Body of pancreas (tissue), 4 donors: ENCODE measurements at regions not wholly inside any gene's neighbourhood (a gene's known extent, or its start where the extent isn't known, plus 50 kb on each side); places are given as distances from the start of the nearest gene placed in this dataset.

ENCODE experiments used
- ATAC-seq: fragments of 150-250 bp; one replicate; pipeline ENCODE4 v1.9.1; 2016
- DNase-seq, 4 donors: peaks; one replicate each; pipeline ENCODE4 v3.0.0-alpha.2; 2019
- H3K27ac ChIP-seq, 4 donors: fragments of 200-600 bp; sonication (generic); 1 replicate in 3 of 4; 2 replicates in 1 of 4; pipeline versions ENCODE4 v1.5.1 to v1.6.1; 2016 to 2019; ENCODE audit warnings: mild to moderate bottlenecking in 1 of 4, mixed read lengths in 1 of 4, moderate library complexity in 1 of 4
- H3K27me3 ChIP-seq, 2 donors: fragments of 200-600 bp; sonication (generic); one replicate each; pipeline ENCODE4 v1.6.0; 2016; ENCODE audit warnings: mild to moderate bottlenecking in 1 of 2
- H3K36me3 ChIP-seq, 2 donors: fragments of 200-600 bp; sonication (generic); replicated peaks in 1 of 2; 2 replicates each; pipeline ENCODE4 v1.5.1; 2016; ENCODE audit warnings: low read depth in 2 of 2; ENCODE audit not compliant: insufficient read depth in 1 of 2
- H3K4me1 ChIP-seq: fragments of 200-600 bp; sonication (generic); one replicate; pipeline ENCODE4 v1.6.0; 2016
- H3K4me3 ChIP-seq, 2 donors: fragments of 200-600 bp; sonication (generic); 1 replicate in 1 of 2; 2 replicates in 1 of 2; pipeline ENCODE4 v1.5.1; 2016 to 2019
- H3K9me3 ChIP-seq, 3 donors: fragments of 200-600 bp; sonication (generic); 1 replicate in 2 of 3; 2 replicates in 1 of 3; pipeline ENCODE4 v1.5.1; 2016
- POLR2A ChIP-seq, 3 donors: fragments of 450-650 bp; IDR thresholded peaks; one replicate each; pipeline ENCODE4 v1.6.1; 2016; ENCODE audit warnings: antibody characterized with exemption in 3 of 3, mild to moderate bottlenecking in 2 of 3
- WGBS, 2 donors: methylation state at CpG; one replicate each; pipeline ENCODE4 v1.1.5; 2017; 5-methylcytosine and 5-hydroxymethylcytosine counted together
- intact Hi-C: fragments of 100-400 bp; cut with DNase I; formaldehyde crosslinking; loops from one replicate; pipeline ENCODE4 v1.15.1; 2023
- TF ChIP-seq, protein P1 (sequence below), 7 experiments: fragments of 450-650 bp in 4 of 7; fragments of 200-600 bp in 3 of 7; sonication (generic) in 3 of 7; IDR thresholded peaks; one replicate each; pipeline ENCODE4 v1.5.1; 2016 to 2019; ENCODE audit warnings: antibody characterized with exemption in 7 of 7

DNA sequence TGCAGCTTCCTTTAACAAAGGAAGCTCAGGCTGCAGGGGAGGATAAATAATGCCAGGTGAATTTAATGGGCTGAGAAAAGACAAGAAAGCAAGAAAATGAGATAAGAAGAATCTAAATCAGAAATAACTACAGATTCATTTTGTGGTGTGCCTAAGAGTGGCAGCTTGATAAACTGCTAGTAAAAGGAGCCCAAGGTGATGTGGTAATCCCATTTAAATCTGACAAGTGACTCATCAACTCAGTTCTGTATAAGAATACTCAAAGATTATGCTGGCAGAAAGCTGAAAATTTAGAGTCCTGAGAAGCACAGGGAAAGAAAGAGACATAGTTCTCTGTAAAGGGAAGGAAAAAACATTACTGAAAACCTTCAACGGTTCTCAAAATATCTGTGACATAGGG, 109.4 kb upstream of the PDE1C start:
- Histone ChIP-seq H3K4me1 (no peaks in the 10 kb centered on the region), H3K36me3 (no peaks in the 10 kb centered on the region), H3K27ac (no peak overlapping the region), H3K9me3 (no peaks in the 10 kb centered on the region), H3K27me3 (no peaks in the 10 kb centered on the region), H3K4me3 (no peak overlapping the region)
- intact Hi-C loops: no loop called here
- DNase-seq (no peak), ATAC-seq (no peak)
- TF ChIP-seq POLR2A (IDR thresholded peaks at IDR 0.05): no peak
- TF ChIP-seq, protein P1, sequence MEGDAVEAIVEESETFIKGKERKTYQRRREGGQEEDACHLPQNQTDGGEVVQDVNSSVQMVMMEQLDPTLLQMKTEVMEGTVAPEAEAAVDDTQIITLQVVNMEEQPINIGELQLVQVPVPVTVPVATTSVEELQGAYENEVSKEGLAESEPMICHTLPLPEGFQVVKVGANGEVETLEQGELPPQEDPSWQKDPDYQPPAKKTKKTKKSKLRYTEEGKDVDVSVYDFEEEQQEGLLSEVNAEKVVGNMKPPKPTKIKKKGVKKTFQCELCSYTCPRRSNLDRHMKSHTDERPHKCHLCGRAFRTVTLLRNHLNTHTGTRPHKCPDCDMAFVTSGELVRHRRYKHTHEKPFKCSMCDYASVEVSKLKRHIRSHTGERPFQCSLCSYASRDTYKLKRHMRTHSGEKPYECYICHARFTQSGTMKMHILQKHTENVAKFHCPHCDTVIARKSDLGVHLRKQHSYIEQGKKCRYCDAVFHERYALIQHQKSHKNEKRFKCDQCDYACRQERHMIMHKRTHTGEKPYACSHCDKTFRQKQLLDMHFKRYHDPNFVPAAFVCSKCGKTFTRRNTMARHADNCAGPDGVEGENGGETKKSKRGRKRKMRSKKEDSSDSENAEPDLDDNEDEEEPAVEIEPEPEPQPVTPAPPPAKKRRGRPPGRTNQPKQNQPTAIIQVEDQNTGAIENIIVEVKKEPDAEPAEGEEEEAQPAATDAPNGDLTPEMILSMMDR (IDR thresholded peaks at IDR 0.05): no peak
- 34 to 35% methylated on average over 1 of the region's 1 CpG for WGBS, 2 donors

DNA sequence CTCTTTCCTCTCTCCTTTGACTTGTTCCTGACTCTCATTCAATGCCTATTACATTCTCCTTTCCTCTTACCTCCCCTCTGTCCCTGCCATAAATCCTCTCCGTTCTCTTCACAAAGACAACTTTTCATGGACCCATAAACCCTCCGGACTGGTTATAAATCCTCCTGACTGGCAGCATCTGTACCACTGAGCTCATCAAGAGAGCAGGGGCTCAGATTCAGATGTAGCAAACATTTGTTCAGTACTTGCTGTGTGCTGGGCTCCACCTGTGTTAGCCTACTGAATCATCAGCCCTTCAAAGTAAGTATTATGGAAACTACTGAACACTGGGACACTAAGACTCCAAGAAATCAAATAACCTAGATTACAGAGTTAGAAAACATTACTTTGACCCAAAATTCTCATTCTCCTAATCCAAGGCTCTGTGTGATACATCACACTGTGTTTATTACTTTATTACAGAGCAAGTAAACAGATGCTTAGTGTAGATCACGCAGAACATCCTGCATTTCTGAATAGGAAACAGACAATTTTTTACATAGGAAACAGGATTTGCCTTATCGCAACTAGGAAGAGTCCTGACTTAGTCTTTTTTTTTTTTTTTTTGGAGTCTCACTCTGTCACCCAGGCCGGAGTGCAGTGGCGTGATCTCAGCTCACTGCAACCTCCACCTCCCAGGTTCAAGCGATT, 108.6 kb upstream of the PDE1C start:
- no peaks in the 10 kb centered on the region for H3K9me3 ChIP-seq
- no peaks in the 10 kb centered on the region for H3K36me3 ChIP-seq
- 82 to 87% methylated on average over 6 to 7 of the region's 7 CpGs for WGBS, 2 donors
- H3K4me1 ChIP-seq: no peaks in the 10 kb centered on the region
- ATAC-seq (no peak), DNase-seq (no peak)
- intact Hi-C loops: no loop called here
- TF ChIP-seq, protein P1 (IDR thresholded peaks at IDR 0.05): no peak
- no peak for TF ChIP-seq POLR2A (IDR thresholded peaks at IDR 0.05)
- H3K27me3 ChIP-seq: no peaks in the 10 kb centered on the region
- H3K27ac ChIP-seq: no peak overlapping the region
- H3K4me3 ChIP-seq: no peak overlapping the region

DNA sequence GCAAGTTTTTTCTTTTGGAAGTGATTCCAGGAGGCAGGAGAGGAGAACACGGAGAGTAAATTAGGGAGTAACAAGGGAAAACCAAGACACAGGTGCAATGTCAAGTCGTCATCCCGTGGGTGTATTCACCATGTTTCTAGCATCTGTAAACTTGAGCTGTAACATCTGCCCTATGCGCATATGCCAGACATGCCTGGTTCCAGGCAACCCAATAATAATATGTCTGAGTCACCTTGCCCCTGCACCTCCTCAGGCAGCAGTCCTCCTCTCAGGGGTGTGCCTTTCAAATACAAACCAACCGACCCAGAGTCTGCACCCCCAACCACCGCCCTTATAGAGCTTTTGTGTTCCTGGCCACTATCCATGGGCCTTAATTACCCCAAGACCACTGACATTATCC, 107.0 kb upstream of the PDE1C start:
- H3K9me3 ChIP-seq: no peaks in the 10 kb centered on the region
- 70 to 75% methylated on average over 6 of the region's 6 CpGs for WGBS, 2 donors
- H3K27ac ChIP-seq: no peak overlapping the region
- H3K4me1 ChIP-seq: no peaks in the 10 kb centered on the region
- TF ChIP-seq, protein P1 (IDR thresholded peaks at IDR 0.05): no peak
- TF ChIP-seq POLR2A (IDR thresholded peaks at IDR 0.05): no peak
- DNase-seq (no peak), ATAC-seq (no peak)
- intact Hi-C loops: no loop called here
- no peaks in the 10 kb centered on the region for H3K27me3 ChIP-seq
- H3K4me3 ChIP-seq: no peak overlapping the region
- H3K36me3 ChIP-seq: no peaks in the 10 kb centered on the region

DNA sequence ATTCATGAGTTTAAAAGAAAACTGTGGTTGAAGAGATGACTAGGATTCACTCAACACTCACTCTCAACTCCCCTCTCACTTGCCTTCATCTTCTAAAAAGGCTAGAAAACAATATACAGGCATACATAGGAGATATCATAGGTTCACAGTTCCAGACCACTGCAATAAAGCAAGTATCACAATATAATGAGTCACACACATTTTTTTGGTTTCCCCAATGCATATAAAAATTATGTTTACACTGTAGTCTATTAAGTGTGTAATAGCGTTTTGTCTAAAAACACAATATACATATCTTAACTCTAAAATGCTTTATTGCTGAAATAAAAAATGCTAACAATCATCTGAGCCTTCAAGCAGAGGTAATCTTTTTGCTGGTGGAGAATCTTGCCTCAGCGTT, 104.9 kb upstream of the PDE1C start:
- 77 to 79% methylated on average over 2 of the region's 2 CpGs for WGBS, 2 donors
- DNase-seq: no peak
- no peak overlapping the region for H3K4me3 ChIP-seq

DNA sequence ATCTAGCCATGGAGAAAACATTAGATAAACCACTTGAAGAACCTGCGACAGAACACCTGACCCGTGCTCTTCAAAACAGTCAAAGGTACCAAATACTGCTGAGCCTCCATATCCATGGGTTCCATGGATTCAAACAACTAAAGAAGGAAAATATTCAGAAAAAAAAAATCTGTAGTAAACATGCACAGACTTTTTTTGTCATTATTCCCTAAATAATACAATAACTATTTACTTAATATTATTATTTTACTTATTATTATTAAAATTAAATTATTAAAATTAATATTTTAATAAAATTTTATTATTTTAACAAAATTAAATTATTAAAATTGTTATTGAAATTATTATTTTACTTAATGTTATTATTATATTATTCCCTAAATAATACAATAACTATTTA, 101.0 kb upstream of the PDE1C start:
- Histone ChIP-seq H3K27ac (no peak overlapping the region), H3K36me3 (no peaks in the 10 kb centered on the region), H3K4me1 (no peaks in the 10 kb centered on the region), H3K27me3 (no peaks in the 10 kb centered on the region), H3K9me3 (no peaks in the 10 kb centered on the region), H3K4me3 (no peak overlapping the region)
- WGBS, 2 donors: 87 to 96% methylated on average over 2 of the region's 2 CpGs
- no peak for ATAC-seq
- intact Hi-C loops: no loop called here
- no peak for DNase-seq
- TF ChIP-seq POLR2A (IDR thresholded peaks at IDR 0.05): no peak
- TF ChIP-seq, protein P1 (IDR thresholded peaks at IDR 0.05): no peak

More for the DNA sequence above, 104.9 kb upstream of the PDE1C start:
- intact Hi-C loops: no loop called here
- no peaks in the 10 kb centered on the region for H3K4me1 ChIP-seq
- no peaks in the 10 kb centered on the region for H3K9me3 ChIP-seq
- no peaks in the 10 kb centered on the region for H3K27me3 ChIP-seq
- ATAC-seq: no peak
- TF ChIP-seq POLR2A (IDR thresholded peaks at IDR 0.05): no peak
- no peak overlapping the region for H3K27ac ChIP-seq
- H3K36me3 ChIP-seq: no peaks in the 10 kb centered on the region
